Left lobe of liver (tissue), 2 donors: ENCODE measurements at regions not wholly inside any gene's neighbourhood (a gene's known extent, or its start where the extent isn't known, plus 50 kb on each side); places are given as distances from the start of the nearest gene placed in this dataset.
"Not testable (repeated sequence)": the region's sequence is repeated elsewhere in the genome, so short reads cannot be mapped to it uniquely, and the experiment has no call there.

ENCODE experiments used
- ATAC-seq: fragments of 200-7000 bp; cut with Tn5 transposase; one replicate; pipeline ENCODE4 v1.9.1; 2020; ENCODE audit warnings: mild to moderate bottlenecking, moderate library complexity
- DNase-seq: peaks from one replicate; pipeline ENCODE4 v3.0.0-alpha.2; 2020; ENCODE audit warnings: low spot score
- donor health status: DM: no; HTN: no; CAD: no; lungs with moderate emphysema.
- donor health status: DM: no; HTN: yes; CAD: no.

- DNase-seq, ATAC-seq: not testable (repeated sequence)
These were observed 127.2 kb downstream of the TNFRSF13B start for GRCh38 chr17:16844669-16845068.

- DNase-seq, ATAC-seq: not testable (repeated sequence)
These were observed 128.4 kb downstream of the TNFRSF13B start for GRCh38 chr17:16843511-16843910.

GRCh38 chr17:16842346-16842745, 129.6 kb downstream of the TNFRSF13B start:
- ATAC-seq, DNase-seq: not testable (repeated sequence)

GRCh38 chr17:16841896-16842295, 130.0 kb downstream of the TNFRSF13B start:
- ATAC-seq, DNase-seq: not testable (repeated sequence)

- DNase-seq, ATAC-seq: not testable (repeated sequence)
These were observed 131.7 kb downstream of the TNFRSF13B start for GRCh38 chr17:16840219-16840618.

- DNase-seq = not testable (repeated sequence)
These were observed 132.4 kb downstream of the TNFRSF13B start for GRCh38 chr17:16839242-16840175.

GRCh38 chr17:16838795-16839194, 133.1 kb downstream of the TNFRSF13B start:
- not testable (repeated sequence) for ATAC-seq, DNase-seq

More at GRCh38 chr17:16839242-16840175, 132.4 kb downstream of the TNFRSF13B start:
- not testable (repeated sequence) for ATAC-seq

GRCh38 chr17:16838287-16838686, 133.6 kb downstream of the TNFRSF13B start:
- ATAC-seq, DNase-seq: not testable (repeated sequence)

GRCh38 chr17:16837468-16838266, 134.3 kb downstream of the TNFRSF13B start:
- not testable (repeated sequence) for ATAC-seq, DNase-seq

- not testable (repeated sequence) for DNase-seq, ATAC-seq
These were observed 135.5 kb downstream of the TNFRSF13B start for GRCh38 chr17:16836315-16836915.

GRCh38 chr17:16833517-16833916, 138.4 kb downstream of the TNFRSF13B start:
- DNase-seq, ATAC-seq: not testable (repeated sequence)

GRCh38 chr17:16832853-16833252, 139.1 kb downstream of the TNFRSF13B start:
- DNase-seq = not testable (repeated sequence)
- peak; percentile 63 for ATAC-seq

GRCh38 chr17:16832206-16832605, 139.7 kb downstream of the TNFRSF13B start:
- not testable (repeated sequence) for ATAC-seq, DNase-seq

GRCh38 chr17:16830770-16831169, 140.7 kb downstream of the CCDC144A start:
- DNase-seq, ATAC-seq: not testable (repeated sequence)

- DNase-seq = not testable (repeated sequence)
- ATAC-seq = peak; percentile 52
These were observed 140.2 kb downstream of the CCDC144A start for GRCh38 chr17:16830219-16830618.
